ENCODE measurements at regions not wholly inside any gene's neighbourhood (a gene's known extent, or its start where the extent isn't known, plus 50 kb on each side); places are given as distances from the start of the nearest gene placed in this dataset.

- no peak for TF ChIP-seq CTCF (IDR thresholded peaks at IDR 0.05)
- TF ChIP-seq EZH2 (IDR thresholded peaks at IDR 0.05) = no peak
- TF ChIP-seq EZH2phosphoT487 (IDR thresholded peaks at IDR 0.05) = no peak
Measured at GRCh38 chr10:126732308-126732707, 61.8 kb upstream of the C10orf90 start.

Data from neural progenitor cell (in vitro differentiated cells).